BJ (cell line): ENCODE measurements at regions not wholly inside any gene's neighbourhood (a gene's known extent, or its start where the extent isn't known, plus 50 kb on each side); places are given as distances from the start of the nearest gene placed in this dataset.

Experiments used
- CTCF ChIA-PET: fragments of 350-600 bp; formaldehyde crosslinking; extraction: SDS; loops from one replicate; lab custom pipeline; 2021; ENCODE audit warnings: antibody characterized with exemption, inconsistent platforms; lab: Yijun Ruan, JAX
- POLR2A ChIA-PET: fragments of 300-600 bp; sonication (Branson Sonifier 250); formaldehyde crosslinking; extraction: SDS; loops from one replicate; lab custom pipeline; 2021; ENCODE audit warnings: antibody characterized with exemption; lab: Charles Lee
- DNase-seq: peaks from one replicate; pipeline ENCODE4 v3.0.0-alpha.2; 2011; ENCODE audit warnings: low read depth
- H3K27me3 ChIP-seq: 2 replicates; pipeline ENCODE4 v1.6.0; 2011; ENCODE audit warnings: low read length; ENCODE audit not compliant: control insufficient read depth, insufficient read depth
- H3K36me3 ChIP-seq: 2 replicates; pipeline ENCODE4 v1.5.1; 2011; ENCODE audit warnings: low read length; ENCODE audit not compliant: control insufficient read depth, insufficient read depth
- H3K4me3 ChIP-seq: 2 replicates; pipeline ENCODE4 v1.5.1; 2011; ENCODE audit warnings: low read depth, mild to moderate bottlenecking, control low read depth, low read length
- TF ChIP-seq, protein P1 (sequence below): IDR thresholded peaks from 2 replicates; pipeline ENCODE4 v1.5.1; 2011; ENCODE audit warnings: low read depth, mild to moderate bottlenecking, control low read depth, inconsistent platforms, low read length, moderate library complexity; ENCODE audit not compliant: insufficient read depth

- TF ChIP-seq, protein P1, sequence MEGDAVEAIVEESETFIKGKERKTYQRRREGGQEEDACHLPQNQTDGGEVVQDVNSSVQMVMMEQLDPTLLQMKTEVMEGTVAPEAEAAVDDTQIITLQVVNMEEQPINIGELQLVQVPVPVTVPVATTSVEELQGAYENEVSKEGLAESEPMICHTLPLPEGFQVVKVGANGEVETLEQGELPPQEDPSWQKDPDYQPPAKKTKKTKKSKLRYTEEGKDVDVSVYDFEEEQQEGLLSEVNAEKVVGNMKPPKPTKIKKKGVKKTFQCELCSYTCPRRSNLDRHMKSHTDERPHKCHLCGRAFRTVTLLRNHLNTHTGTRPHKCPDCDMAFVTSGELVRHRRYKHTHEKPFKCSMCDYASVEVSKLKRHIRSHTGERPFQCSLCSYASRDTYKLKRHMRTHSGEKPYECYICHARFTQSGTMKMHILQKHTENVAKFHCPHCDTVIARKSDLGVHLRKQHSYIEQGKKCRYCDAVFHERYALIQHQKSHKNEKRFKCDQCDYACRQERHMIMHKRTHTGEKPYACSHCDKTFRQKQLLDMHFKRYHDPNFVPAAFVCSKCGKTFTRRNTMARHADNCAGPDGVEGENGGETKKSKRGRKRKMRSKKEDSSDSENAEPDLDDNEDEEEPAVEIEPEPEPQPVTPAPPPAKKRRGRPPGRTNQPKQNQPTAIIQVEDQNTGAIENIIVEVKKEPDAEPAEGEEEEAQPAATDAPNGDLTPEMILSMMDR = peak; percentile 98
- H3K27me3 ChIP-seq = peaks cover 13% of the 10 kb centered on the region
- no peak for DNase-seq
- POLR2A ChIA-PET = no interaction called here
- no peak overlapping the region for H3K4me3 ChIP-seq
- CTCF ChIA-PET = interaction anchor here (0.6 to 2.7 kb wide), 13 partner anchors 8 to 232 kb away, joined by 3 to 16 read pairs (median 4); no protein-coding TSS in a partner anchor
- no peaks in the 10 kb centered on the region for H3K36me3 ChIP-seq
Measured at GRCh38 chr20:51220293-51220706, 197.4 kb upstream of the KCNG1 start.

GRCh38 chr20:51219544-51219943, 196.6 kb upstream of the KCNG1 start:
- no peaks in the 10 kb centered on the region for H3K36me3 ChIP-seq
- CTCF ChIA-PET = interaction anchor here (1.0 to 2.7 kb wide), 8 partner anchors 29 to 232 kb away, joined by 3 to 11 read pairs (median 5); no protein-coding TSS in a partner anchor

DNA sequence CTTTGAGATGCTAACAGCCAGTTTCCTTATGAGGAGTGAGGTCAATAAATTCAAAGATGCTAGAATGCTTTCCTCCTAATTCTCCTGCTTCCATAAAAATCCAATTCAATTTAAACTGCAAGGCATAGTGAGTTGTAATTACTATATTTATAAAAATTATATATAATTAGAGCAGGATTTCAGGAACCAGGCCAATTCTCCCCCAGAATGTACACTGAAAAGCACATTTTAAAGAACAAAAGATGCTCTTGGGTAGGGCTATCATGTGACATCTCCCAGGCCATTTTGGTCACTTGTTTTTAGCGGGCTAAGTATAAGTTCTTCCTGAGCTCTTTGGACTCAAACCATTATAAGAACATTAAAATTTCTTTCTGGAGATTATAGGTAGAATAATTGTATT, 195.7 kb upstream of the KCNG1 start:
- no peak for DNase-seq
- no peaks in the 10 kb centered on the region for H3K36me3 ChIP-seq
- peaks cover 13% of the 10 kb centered on the region for H3K27me3 ChIP-seq
- TF ChIP-seq, protein P1 = no peak
- ChIA-PET POLR2A (no interaction called here), CTCF (interaction anchor here (0.6 to 2.7 kb wide), 7 partner anchors 29 to 226 kb away, joined by 3 to 11 read pairs (median 6); no protein-coding TSS in a partner anchor)
- H3K4me3 ChIP-seq = no peak overlapping the region

More at GRCh38 chr20:51219544-51219943, 196.6 kb upstream of the KCNG1 start:
- no peak for DNase-seq
- TF ChIP-seq, protein P1 = no peak
- Histone ChIP-seq H3K27me3 (peaks cover 13% of the 10 kb centered on the region), H3K4me3 (no peak overlapping the region)
- POLR2A ChIA-PET = no interaction called here

DNA sequence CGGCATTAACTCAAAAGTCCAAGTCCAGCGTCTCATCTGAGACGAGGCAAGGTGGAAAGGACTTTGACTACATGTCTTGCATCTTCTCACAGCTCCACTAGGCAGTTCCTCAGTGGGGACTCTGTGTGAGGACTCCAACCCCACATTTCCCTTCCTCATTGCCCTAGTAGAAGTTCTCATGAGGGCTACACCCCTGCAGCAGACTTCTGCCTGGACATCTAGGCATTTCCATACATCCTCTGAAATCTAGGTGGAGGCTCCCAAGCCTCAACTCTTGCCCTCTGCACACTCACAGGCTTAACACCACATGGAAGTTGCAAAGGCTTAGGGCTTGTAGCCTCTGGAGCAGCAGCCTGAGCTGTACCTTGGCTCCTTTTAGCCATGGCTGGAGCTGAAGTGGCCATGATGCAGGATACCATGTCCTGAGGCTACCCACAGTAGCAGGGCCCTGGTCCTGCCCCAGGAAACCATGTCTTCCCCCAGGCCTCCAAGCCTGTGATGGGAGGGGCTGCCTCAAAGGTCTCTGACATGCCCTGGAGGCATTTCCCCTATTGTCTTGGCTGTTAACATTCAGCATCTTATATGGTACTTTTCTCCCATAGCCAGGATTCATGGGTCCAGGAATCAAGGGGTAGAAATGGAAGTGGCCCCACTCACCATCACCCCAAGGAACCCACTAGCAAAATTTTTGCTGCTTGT, 194.6 kb upstream of the KCNG1 start:
- ChIA-PET POLR2A (no interaction called here), CTCF (no interaction called here)

DNA sequence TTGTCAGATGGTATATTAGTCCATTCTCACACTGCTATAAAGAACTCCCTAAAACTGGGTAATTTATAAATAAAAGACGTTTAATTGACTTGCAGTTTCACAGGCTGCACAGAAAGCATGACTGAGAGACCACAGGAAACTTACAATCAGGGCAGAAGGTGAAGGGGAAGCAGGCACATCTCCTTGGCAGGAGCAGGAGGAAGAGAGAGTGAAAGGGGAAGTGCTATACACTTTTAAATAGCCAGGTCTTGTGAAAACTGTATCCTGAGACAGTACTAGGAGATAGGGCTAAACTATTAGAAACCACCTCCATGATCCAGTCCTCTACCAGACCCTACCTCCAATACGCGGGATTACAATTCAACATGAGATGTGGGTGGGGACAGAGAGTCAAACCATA, 193.9 kb upstream of the KCNG1 start:
- no peak for DNase-seq
- TF ChIP-seq, protein P1 = no peak
- Histone ChIP-seq H3K27me3 (peaks cover 11% of the 10 kb centered on the region), H3K4me3 (no peak overlapping the region), H3K36me3 (no peaks in the 10 kb centered on the region)
- CTCF ChIA-PET = interaction anchor here (1.5 kb wide), 1 partner anchor 82 kb away, joined by 3 read pairs; no protein-coding TSS in a partner anchor
- POLR2A ChIA-PET = no interaction called here

More for the DNA sequence above, 194.6 kb upstream of the KCNG1 start:
- no peak for DNase-seq
- TF ChIP-seq, protein P1 = no peak
- no peak overlapping the region for H3K4me3 ChIP-seq
- no peaks in the 10 kb centered on the region for H3K36me3 ChIP-seq
- peaks cover 13% of the 10 kb centered on the region for H3K27me3 ChIP-seq
